NOMO-1 treated with dmso at 0.1 percent for 144 hours (cell line): ENCODE measurements at regions not wholly inside any gene's neighbourhood (a gene's known extent, or its start where the extent isn't known, plus 50 kb on each side); places are given as distances from the start of the nearest gene placed in this dataset.

Experiments
- DNase-seq: peaks from one replicate; lab custom pipeline; 2025; ENCODE audit not compliant: unreplicated experiment; lab: John Stamatoyannopoulos, UW

DNA sequence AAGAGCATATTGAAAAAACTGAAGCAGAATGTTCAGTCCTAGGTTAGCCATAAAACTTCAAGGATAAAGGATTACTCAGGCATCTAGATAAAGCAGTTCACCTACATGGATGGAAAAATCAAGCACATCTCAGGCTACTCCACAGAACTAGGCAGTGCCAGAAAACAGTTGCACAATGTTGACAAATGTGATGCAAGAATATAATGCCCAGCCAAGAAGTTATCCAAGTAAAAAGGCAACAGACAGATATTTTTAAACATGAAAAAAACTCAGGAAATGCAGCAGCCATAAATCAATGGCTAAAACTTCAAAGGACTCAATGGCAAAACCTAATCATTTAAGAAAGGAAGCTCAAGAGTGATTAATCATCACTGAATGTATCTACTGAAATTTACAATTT lies 456.0 kb upstream of the FAM241A start:
- DNase-seq, result no peak

DNA sequence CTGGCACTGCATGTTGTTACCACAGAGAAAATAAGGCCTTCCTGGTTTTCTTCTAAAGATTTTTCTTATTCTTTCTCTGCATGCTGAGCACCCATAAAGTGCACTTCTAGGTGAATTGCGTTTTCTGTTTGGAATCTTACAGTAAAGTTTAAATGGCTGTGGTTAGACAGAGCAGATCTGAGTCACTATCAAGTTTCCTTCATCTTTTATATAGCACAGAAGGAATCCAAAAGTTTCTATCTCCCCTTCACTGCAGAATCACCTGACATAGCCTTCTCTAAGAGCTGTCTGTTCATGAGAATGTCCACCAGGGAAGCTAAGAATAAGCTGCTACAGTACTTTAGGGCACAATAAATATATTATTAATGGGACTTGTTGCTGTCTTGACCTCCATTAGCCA lies 455.5 kb upstream of the FAM241A start:
- no peak for DNase-seq

DNA sequence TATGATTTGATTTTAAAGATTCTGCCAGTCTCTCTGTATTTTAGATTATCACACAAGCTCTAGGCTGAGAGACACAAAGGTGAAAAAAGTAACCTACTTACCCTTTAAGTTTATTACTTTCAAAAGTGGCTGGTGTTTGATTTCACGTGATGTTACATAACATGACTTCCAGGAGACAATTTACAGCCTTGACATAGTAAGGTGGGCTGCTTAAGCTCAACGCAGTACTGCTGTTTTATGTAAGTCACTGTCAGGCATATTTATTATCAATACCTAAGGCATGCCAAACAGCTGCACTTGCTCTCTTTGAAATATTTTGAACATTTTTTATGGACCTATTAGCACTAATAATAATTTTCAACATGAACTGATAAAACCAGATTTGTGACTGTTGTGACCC lies 451.5 kb upstream of the FAM241A start:
- DNase-seq, result no peak

DNA sequence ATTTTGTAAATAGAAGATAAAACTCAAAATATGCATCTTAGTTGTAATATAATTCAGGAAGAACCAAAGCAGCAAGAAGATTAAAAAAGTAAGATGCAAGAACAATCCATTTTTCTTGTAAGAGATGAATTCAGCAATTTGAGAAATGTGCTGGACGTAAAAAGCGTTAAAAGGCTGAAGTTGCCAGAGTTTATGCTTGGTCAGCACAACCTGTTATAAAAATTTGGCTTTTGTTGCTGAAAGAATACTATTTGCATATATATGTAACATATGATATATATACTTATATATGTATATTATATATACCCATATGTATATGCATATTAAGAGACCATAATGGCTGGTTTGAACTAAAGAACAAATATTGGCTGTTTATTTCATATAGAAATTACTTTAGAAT lies 449.6 kb upstream of the FAM241A start:
- no peak for DNase-seq

DNA sequence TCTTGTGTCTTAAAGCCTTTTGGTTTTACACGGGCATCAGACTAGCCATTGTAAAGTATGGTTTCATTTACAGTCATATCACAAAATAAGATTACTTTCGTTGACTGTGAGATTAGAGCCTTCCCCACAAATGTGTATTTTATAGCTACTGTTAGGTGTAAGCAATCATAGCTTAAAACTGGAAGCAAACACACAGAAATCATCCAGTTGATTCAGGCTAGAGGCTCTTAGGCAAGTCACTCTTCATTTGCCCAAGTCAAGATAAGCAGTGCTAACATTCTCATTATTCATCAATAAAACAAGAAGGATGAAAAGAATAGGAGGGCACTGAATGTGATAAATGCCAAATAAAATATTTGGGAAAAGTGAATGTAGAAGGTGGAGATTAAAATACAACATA lies 448.7 kb upstream of the FAM241A start:
- no peak for DNase-seq

DNA sequence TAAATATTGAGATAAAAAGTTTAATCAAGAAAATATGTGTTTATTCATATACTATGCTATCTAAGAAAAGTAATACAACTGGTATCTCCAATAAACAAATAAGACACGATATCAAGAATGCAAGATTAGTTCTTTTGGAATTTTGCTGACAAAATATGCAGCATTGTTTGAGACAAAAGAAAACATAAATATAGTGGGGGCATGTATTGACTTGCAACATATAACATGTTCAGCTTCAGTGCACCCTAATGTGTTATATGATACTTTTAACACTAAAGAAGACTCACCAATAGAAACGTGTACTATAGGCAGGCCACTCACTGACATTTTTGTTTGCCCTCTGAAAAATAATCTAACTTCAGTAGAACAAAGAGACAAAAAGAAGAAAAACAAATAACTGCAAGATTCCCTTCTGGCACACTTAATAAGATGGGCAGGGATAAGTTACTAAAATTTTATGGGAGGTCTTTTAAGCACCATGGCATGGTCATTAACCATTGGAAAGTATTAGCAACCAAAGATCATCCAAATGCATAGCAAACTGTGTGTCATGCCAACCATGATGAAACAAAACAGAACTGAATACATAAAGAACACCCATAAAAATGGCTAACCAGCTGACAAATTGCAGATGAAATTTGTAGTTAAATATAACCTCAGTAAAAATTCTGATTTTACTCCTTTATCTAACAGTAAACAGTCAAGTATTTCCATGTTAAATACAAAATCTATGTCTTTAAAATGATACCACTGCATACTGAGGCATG lies 447.9 kb upstream of the FAM241A start:
- DNase-seq, result no peak

DNA sequence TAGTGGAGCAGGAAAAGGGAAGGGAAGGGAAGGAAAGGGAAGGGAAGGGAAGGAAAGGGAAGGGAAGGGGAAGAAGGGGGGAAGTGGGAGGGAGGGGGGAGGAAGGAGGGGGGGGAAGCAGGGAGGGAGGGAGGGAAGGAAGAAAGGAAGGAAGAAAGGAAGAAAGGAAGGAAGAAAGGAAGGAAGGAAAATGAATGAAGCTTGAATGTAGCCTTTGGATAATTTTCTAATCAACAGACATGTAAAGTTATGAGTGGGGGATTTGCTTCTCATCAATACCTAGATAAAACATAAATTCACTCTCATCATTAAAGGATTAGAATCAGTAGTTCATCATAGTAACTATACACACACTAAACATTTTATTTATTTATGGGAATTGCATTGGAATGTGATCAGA lies 446.9 kb upstream of the FAM241A start:
- DNase-seq, result no peak

DNA sequence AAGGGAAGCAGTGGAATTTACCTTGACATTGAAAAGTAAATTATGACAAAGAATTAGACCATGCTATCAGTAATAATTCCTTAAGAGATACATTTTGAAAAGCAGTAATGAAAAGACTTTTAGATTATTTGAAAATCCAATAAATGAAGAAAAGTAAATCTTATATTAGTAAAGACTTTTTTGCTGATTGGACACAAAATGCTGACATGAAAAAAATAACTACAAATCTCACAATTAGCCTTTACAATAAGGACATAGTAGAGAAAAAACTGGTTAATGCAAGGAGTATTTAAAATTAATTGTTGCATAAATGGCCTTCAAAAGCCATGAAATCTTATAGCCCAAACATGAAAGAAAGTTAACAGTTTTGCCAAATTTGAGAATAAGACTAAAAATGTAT lies 446.1 kb upstream of the FAM241A start:
- DNase-seq, result no peak

DNA sequence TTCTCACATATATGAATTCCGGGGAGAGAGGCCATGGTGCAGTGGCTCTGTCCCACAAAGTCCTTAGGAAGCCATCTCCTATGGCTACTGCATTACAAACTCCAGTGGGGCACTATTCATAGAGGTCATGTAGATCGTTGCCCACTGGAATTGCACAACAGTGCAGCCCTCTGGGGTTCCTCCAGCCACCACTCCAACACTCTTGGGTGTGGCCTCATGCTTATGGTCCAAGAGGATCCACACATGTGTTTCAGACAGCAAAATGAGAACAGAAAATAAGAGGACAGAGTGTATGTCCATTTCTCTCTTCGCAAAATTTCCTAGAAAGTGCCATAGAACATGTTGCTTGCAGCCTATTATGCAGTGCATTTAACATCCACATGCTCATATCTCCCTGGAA lies 444.2 kb upstream of the FAM241A start:
- no peak for DNase-seq

DNA sequence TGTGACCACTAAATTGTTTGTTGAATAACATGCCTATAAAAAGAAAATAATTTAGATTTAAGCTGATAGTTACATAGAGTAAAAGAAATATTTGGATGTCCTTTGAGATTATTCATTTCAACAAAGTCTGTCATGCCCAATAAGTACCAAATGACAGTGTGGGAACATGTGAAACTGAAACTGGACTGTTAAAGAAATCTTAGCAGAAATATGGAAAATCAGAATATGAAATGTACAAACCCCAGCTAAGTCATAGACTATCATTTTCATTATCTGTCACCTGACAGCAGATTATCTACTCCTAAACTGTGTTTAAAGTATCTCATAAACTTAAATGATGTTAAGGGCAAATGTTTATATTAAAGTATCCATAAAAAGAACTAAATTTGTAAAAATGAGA lies 437.8 kb upstream of the FAM241A start:
- no peak for DNase-seq

DNA sequence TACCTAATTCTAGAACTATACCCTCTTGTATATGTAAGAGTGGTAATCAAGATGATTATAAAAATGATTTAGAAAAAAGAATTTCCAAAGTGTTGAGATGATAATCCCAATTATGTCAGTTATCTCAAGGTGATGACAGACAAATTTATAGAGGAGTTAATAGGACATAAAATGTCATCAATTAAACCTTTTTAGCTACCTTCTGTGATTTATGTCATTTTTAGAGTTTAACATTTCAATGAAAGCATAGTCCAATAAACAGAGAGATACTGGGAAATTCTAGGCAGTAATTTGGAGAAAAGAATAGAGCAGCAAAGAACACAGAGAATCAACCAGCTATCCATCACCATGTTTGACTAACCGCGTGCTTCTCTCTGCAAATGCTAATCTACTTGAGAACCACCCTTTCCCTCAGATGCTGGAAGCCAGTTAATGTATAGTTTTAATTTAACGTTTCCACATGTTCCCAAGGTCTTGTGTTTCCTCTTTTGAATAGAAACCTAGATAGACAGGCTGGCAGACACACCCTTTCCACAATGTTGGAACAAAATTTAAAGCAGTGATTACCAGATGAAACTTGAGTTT lies 433.1 kb upstream of the FAM241A start:
- no peak for DNase-seq

DNA sequence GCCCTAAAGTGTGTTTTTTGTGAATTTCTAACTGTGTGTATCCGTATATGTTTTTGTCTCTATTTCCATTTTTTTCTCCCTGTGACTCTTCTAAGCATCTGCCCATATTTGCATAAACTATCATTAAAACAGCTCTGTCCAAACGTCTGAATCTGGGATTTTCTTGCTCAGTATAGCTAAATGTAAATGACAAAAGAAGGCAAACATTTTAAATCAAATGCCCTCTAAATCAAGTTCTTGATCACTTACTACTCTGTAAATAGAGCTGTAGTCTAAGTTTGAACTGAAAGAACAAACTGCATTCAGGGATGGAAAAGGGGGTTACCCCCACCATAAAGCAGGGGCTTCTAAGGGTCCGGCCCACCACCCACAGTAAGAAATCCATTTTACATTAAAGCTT lies 432.0 kb upstream of the FAM241A start:
- DNase-seq, result no peak

DNA sequence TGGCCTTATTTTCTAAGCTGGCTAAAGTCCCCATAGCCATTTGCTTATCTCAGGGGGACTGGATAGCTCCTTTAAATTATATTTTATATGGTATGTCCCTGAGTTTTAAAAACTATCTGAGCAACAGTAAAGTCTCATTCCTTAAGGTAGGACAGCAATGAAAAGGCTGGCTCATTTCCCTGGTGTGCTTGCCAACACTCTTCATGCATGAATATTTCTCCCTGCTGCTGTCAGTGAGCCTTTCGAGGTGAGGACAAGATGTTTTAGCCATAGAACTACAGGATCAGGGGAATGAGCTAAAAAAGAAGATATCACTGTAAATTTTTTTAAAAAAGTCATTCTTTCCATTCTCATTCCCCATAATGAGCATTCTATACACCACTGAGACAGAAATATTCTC lies 427.3 kb upstream of the FAM241A start:
- no peak for DNase-seq

DNA sequence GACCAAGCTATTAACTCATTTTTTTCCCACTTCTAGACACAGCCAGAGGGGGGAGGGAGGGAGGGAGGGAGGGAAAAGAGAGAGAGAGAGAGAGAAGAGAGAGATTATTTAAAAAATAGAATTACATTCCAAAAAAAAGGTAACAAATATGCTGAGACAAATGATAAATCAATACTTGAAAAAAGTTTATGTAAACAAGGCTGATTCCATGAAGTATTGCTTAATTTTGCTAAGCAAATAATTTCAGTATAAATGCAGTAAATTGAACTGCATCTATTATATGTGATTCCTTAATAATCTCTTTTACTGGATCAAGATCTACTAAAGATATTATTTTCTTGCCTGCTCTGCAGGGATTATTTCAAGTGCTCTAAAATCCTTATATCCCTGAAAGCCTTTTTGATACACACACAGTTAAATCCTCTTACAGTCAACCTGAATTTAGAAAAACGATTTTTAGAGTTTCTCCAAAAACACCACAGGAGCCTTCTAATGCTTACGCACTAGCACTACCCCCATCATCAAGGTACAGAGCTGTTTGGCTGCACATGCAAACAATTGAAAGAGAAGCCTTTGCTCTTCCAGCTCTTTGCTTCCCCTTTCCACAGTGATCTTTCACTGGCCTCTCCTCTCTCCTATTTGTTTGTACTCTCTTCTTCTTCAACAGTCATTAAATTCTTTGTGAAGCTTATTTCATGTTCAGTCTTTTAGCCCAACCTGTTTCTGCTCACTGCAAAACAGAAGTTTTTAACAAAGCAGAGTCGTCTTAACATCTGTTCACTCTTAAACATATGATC lies 426.3 kb upstream of the FAM241A start:
- DNase-seq, result no peak

DNA sequence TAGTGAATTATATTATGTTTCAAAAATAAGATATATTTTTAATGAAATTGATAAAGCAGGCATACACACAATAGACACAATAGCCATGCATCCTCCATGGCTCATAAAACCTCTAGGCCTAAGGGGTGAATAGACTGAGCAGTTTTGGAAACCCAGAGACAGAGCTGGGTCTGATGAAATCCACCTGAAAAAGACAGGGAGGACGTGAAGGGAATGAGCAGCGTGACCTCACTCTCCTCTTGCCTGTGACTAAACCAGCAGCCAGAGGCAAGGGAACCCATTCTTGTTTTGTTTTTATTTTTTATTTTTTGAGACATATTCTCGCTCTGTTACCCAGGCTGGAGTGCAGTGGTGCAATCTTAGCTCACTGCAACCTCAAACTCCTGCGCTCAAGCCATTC lies 424.4 kb upstream of the FAM241A start:
- DNase-seq, result no peak

DNA sequence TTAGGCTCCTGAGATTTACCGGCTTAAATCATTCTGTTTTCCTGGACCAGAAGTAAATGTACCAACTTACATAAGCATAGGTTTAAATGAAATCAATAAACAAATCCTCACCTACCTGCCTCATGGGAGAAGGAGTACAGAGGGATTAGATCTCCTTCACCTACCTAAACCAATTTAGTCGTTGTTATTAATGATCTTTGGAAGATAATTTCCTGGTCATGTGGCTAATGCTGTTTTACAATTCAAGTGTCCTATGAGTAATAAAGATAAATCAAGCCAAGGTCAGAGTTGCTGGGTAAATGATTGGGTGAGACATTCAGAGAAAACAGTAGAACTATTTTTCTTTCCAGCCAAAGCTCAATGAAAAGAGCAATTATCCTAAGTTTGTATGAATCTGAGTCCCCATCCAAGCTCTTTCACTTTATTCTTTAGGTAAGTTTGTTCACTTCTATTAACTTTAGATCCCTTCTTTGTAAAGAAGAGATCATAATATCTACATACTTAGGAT lies 423.0 kb upstream of the FAM241A start:
- DNase-seq, result no peak

DNA sequence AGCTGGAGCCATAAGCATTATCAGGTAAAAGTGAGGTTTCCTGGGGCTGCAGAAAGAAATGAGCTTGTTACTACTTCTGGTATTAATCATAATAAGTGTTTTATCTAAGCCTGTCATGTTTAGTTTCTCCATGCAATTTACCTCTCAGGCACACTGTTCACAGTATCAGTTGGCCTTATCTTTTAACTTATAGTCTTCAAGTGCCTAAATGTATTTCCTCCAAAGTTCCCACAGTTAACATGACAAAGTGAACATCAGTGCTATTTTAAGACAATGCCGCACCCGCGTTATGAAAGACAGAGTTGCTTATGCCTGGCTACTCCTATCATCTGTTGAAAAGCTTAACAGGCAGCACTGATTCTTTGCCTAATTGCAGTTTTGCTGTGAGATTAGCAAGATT lies 408.7 kb upstream of the FAM241A start:
- no peak for DNase-seq

DNA sequence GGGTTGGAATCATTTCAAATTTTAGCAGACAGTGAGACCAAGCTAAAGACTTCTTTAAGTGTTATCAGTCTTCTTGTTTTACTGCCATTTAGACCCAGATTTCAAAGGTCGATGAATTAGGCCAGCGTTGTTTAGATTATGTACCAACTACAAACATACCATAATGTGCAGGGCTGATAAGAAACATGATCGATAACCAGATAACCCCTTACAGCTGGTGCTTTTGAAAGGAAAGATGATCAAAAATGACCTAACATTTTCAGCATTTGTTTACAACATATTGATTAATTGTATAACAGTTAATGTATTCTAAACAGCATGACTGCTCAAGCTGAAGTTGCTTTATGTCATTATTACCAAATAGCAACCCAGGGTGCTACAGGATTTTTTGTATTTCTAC lies 400.4 kb upstream of the FAM241A start:
- DNase-seq, result no peak

DNA sequence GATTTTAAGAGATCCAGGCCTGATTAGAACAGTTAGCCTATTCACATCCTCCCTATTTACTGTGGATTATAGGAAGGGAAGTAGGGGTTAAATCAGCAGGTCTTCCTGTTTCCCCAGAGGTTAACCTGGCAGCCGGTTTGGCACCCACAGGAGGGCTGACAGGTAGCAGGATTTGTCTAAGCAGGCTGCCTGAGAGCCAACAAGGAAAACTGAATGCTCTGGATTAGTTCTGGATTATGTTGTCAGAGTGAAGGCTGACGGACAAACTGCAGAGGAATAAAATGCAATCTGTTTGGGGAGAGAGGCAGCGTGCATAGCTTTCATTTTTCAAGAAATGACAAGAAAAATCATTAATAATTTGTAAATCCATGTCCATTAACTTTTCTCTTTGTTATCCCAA lies 397.1 kb upstream of the FAM241A start:
- DNase-seq, result no peak

DNA sequence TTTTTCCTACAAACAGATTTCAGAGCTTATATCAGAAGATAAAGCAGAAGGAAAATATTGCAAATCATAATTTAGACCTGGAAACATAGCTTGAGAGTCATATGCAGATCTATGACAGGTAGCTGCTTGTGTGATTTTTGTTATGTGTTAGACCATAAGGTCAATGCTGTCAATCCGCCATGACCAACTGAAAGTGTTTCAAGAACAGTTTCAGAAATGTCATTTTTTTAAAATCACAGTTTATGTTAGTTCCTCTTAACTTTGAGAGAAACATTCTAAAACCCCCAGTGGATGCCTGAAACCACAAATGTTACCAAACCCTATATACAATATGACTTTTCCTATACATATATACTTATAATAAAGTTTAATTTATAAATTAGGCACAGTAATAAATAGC lies 391.3 kb upstream of the FAM241A start:
- no peak for DNase-seq

DNA sequence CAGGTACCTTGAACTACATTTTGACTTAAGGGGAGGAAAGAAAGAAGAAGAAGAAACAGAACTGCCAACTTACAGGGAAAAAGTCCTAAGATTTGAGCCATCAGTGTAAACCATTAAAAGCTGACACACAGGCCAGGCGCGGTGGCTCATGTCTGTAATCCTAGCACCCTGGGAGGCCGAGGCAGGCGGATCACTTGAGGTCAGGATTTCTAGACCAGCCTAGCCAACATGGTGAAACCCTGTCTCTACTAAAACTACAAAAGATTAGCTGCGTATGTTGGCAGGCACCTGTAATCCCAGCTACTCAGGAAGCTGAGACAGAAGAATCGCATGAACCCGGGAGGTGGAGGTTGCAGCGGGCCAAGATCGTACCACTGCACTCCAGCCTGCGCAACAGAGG lies 389.7 kb upstream of the FAM241A start:
- DNase-seq, result no peak

DNA sequence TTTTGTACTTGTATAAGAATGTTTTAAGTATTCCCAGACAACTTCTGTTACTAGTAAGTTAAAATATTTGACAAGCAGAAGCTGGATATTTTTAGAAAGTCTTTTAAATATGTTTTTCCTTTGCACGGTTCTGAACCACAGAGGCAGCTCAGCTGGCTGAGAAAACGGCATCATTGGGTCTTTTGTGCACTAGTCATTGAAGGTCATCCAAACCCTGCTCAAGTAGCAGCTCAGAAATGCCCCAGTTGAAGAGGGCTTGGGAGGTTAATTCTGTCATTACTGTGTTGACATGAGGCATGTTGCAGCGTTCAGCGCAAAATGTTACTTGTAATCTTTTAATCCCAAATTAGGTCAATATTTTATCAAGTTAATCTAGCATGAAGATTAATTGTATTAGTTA lies 383.7 kb upstream of the FAM241A start:
- DNase-seq, result no peak
